ENCODE measurements at regions not wholly inside any gene's neighbourhood (a gene's known extent, or its start where the extent isn't known, plus 50 kb on each side); places are given as distances from the start of the nearest gene placed in this dataset.

DNA sequence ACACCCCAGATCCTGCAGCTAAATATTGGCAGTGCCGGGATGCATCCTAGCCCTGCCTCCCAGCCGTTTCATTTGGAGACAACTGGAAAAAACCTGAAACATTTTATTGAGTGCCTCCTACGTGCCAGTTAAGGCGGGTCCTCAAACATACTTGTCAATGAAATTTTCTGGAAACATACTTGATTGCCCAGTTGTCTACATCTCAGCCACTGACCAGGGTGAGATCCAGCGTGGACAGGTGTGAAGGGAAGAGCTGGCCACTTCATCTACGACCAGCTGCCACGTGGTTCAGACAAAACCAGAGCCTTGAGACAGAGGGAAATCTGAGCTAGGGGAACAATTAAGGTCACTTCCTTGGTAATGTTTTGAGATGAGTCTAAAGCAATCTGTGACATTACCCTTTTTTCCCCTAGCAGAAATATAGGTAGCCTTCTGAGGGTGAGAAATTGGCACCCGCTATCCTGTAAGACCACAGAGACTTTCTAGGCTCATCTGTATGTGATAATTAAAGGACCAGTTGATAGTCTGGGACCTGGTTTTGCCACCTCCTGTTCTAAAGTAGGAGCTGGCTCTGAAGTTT lies 116.3 kb upstream of the MTHFD1L start:
- TF ChIP-seq, protein P1, sequence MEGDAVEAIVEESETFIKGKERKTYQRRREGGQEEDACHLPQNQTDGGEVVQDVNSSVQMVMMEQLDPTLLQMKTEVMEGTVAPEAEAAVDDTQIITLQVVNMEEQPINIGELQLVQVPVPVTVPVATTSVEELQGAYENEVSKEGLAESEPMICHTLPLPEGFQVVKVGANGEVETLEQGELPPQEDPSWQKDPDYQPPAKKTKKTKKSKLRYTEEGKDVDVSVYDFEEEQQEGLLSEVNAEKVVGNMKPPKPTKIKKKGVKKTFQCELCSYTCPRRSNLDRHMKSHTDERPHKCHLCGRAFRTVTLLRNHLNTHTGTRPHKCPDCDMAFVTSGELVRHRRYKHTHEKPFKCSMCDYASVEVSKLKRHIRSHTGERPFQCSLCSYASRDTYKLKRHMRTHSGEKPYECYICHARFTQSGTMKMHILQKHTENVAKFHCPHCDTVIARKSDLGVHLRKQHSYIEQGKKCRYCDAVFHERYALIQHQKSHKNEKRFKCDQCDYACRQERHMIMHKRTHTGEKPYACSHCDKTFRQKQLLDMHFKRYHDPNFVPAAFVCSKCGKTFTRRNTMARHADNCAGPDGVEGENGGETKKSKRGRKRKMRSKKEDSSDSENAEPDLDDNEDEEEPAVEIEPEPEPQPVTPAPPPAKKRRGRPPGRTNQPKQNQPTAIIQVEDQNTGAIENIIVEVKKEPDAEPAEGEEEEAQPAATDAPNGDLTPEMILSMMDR (IDR thresholded peaks at IDR 0.05): no peak
- TF ChIP-seq JUN (CRISPR knock-in tag; IDR thresholded peaks at IDR 0.05): no peak
- no peak for TF ChIP-seq NR1H2 (CRISPR knock-in tag; IDR thresholded peaks at IDR 0.05)
- TF ChIP-seq ZNF396 (CRISPR knock-in tag; IDR thresholded peaks at IDR 0.05; ENCODE audit: borderline replicate concordance): no peak
- no peak for TF ChIP-seq ATF2 (CRISPR knock-in tag; IDR thresholded peaks at IDR 0.05; ENCODE audit: borderline replicate concordance, low read depth)
- TF ChIP-seq NR2C2 (CRISPR knock-in tag; IDR thresholded peaks at IDR 0.05): no peak
- no peak for TF ChIP-seq ATF3 (CRISPR knock-in tag; conservative IDR thresholded peaks at IDR 0.05)
- TF ChIP-seq RELA (CRISPR knock-in tag; IDR thresholded peaks at IDR 0.05; ENCODE audit: borderline replicate concordance): no peak
- TF ChIP-seq FOXJ3 (CRISPR knock-in tag; IDR thresholded peaks at IDR 0.05; ENCODE audit: borderline replicate concordance): no peak
- TF ChIP-seq, protein P2, sequence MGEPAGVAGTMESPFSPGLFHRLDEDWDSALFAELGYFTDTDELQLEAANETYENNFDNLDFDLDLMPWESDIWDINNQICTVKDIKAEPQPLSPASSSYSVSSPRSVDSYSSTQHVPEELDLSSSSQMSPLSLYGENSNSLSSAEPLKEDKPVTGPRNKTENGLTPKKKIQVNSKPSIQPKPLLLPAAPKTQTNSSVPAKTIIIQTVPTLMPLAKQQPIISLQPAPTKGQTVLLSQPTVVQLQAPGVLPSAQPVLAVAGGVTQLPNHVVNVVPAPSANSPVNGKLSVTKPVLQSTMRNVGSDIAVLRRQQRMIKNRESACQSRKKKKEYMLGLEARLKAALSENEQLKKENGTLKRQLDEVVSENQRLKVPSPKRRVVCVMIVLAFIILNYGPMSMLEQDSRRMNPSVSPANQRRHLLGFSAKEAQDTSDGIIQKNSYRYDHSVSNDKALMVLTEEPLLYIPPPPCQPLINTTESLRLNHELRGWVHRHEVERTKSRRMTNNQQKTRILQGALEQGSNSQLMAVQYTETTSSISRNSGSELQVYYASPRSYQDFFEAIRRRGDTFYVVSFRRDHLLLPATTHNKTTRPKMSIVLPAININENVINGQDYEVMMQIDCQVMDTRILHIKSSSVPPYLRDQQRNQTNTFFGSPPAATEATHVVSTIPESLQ (CRISPR knock-in tag; IDR thresholded peaks at IDR 0.05): no peak
- TF ChIP-seq, protein P3, sequence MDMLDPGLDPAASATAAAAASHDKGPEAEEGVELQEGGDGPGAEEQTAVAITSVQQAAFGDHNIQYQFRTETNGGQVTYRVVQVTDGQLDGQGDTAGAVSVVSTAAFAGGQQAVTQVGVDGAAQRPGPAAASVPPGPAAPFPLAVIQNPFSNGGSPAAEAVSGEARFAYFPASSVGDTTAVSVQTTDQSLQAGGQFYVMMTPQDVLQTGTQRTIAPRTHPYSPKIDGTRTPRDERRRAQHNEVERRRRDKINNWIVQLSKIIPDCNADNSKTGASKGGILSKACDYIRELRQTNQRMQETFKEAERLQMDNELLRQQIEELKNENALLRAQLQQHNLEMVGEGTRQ (CRISPR knock-in tag; IDR thresholded peaks at IDR 0.05): no peak
- TF ChIP-seq ETV6 (CRISPR knock-in tag; IDR thresholded peaks at IDR 0.05): no peak
